ENCODE measurements at regions not wholly inside any gene's neighbourhood (a gene's known extent, or its start where the extent isn't known, plus 50 kb on each side); places are given as distances from the start of the nearest gene placed in this dataset.

GRCh38 chr1:229107972-229108371 is 162.9 kb upstream of the RAB4A start:
- H3K27ac Mint-ChIP-seq (ENCODE audit: unreplicated experiment), result no peak overlapping the region
- DNase-seq (ENCODE audit: low spot score), result no peak
- H3K27me3 Mint-ChIP-seq (ENCODE audit: unreplicated experiment), result no peaks in the 10 kb centered on the region
- TF ChIP-seq CTCF (IDR thresholded peaks at IDR 0.05; ENCODE audit: unreplicated experiment), result no peak
- no peaks in the 10 kb centered on the region for H3K4me1 Mint-ChIP-seq (ENCODE audit: unreplicated experiment)
- H3K9me3 Mint-ChIP-seq (ENCODE audit: unreplicated experiment), result no peaks in the 10 kb centered on the region
- H3K4me3 Mint-ChIP-seq (ENCODE audit: unreplicated experiment), result no peak overlapping the region
- no peaks in the 10 kb centered on the region for H3K36me3 Mint-ChIP-seq (ENCODE audit: low read depth, unreplicated experiment)

- no peak for TF ChIP-seq CTCF (IDR thresholded peaks at IDR 0.05; ENCODE audit: unreplicated experiment)
- Mint-ChIP-seq H3K27me3 (ENCODE audit: unreplicated experiment) (no peaks in the 10 kb centered on the region), H3K9me3 (ENCODE audit: unreplicated experiment) (no peaks in the 10 kb centered on the region), H3K36me3 (ENCODE audit: low read depth, unreplicated experiment) (no peaks in the 10 kb centered on the region), H3K4me1 (ENCODE audit: unreplicated experiment) (no peaks in the 10 kb centered on the region), H3K27ac (ENCODE audit: unreplicated experiment) (no peak overlapping the region), H3K4me3 (ENCODE audit: unreplicated experiment) (no peak overlapping the region)
- DNase-seq (ENCODE audit: low spot score), result no peak
These were observed 162.2 kb upstream of the RAB4A start for GRCh38 chr1:229108598-229109201.

GRCh38 chr1:229109320-229109761 is 161.6 kb upstream of the RAB4A start:
- Mint-ChIP-seq H3K9me3 (ENCODE audit: unreplicated experiment) (no peaks in the 10 kb centered on the region), H3K4me1 (ENCODE audit: unreplicated experiment) (peaks cover 5% of the 10 kb centered on the region), H3K36me3 (ENCODE audit: low read depth, unreplicated experiment) (no peaks in the 10 kb centered on the region), H3K4me3 (ENCODE audit: unreplicated experiment) (no peak overlapping the region), H3K27ac (ENCODE audit: unreplicated experiment) (no peak overlapping the region), H3K27me3 (ENCODE audit: unreplicated experiment) (no peaks in the 10 kb centered on the region)
- no peak for TF ChIP-seq CTCF (IDR thresholded peaks at IDR 0.05; ENCODE audit: unreplicated experiment)
- no peak for DNase-seq (ENCODE audit: low spot score)

- no peak for DNase-seq (ENCODE audit: low spot score)
- Mint-ChIP-seq H3K4me1 (ENCODE audit: unreplicated experiment) (peaks cover 10% of the 10 kb centered on the region), H3K36me3 (ENCODE audit: low read depth, unreplicated experiment) (no peaks in the 10 kb centered on the region), H3K9me3 (ENCODE audit: unreplicated experiment) (no peaks in the 10 kb centered on the region), H3K27ac (ENCODE audit: unreplicated experiment) (no peak overlapping the region), H3K27me3 (ENCODE audit: unreplicated experiment) (no peaks in the 10 kb centered on the region), H3K4me3 (ENCODE audit: unreplicated experiment) (no peak overlapping the region)
- no peak for TF ChIP-seq CTCF (IDR thresholded peaks at IDR 0.05; ENCODE audit: unreplicated experiment)
These were observed 159.9 kb upstream of the RAB4A start for GRCh38 chr1:229110986-229111385.

- no peak for DNase-seq (ENCODE audit: low spot score)
- Mint-ChIP-seq H3K27ac (ENCODE audit: unreplicated experiment) (no peak overlapping the region), H3K4me1 (ENCODE audit: unreplicated experiment) (peaks cover 10% of the 10 kb centered on the region), H3K36me3 (ENCODE audit: low read depth, unreplicated experiment) (no peaks in the 10 kb centered on the region), H3K4me3 (ENCODE audit: unreplicated experiment) (no peak overlapping the region), H3K9me3 (ENCODE audit: unreplicated experiment) (no peaks in the 10 kb centered on the region), H3K27me3 (ENCODE audit: unreplicated experiment) (no peaks in the 10 kb centered on the region)
- TF ChIP-seq CTCF (IDR thresholded peaks at IDR 0.05; ENCODE audit: unreplicated experiment), result no peak
These were observed 159.1 kb upstream of the RAB4A start for GRCh38 chr1:229111703-229112319.

Measured in endothelial cell (in vitro differentiated cells).